Right atrium auricular region (tissue), 2 donors: ENCODE measurements at regions not wholly inside any gene's neighbourhood (a gene's known extent, or its start where the extent isn't known, plus 50 kb on each side); places are given as distances from the start of the nearest gene placed in this dataset.

Experiments used
- DNase-seq: peaks from one replicate; pipeline ENCODE4 v3.0.0-alpha.2; 2019; ENCODE audit warnings: low spot score
- H3K27ac ChIP-seq, 2 donors: fragments of 200-600 bp; sonication (generic); 1 replicate in 1 of 2; 2 replicates in 1 of 2; pipeline ENCODE4 v1.5.1; 2016 to 2019
- H3K27me3 ChIP-seq, 2 donors: fragments of 200-600 bp; sonication (generic); one replicate each; pipeline versions ENCODE4 v1.5.1 to v1.6.0; 2017 to 2019
- H3K36me3 ChIP-seq: fragments of 200-600 bp; sonication (generic); one replicate; pipeline ENCODE4 v1.5.1; 2016
- H3K4me1 ChIP-seq, 2 donors: fragments of 200-600 bp; sonication (generic); one replicate each; pipeline versions ENCODE4 v1.5.1 to v1.6.0; 2017 to 2019
- H3K4me3 ChIP-seq, 2 donors: fragments of 200-600 bp; sonication (generic); 1 replicate in 1 of 2; 2 replicates in 1 of 2; pipeline ENCODE4 v1.5.1; 2017 to 2019; ENCODE audit warnings: mild to moderate bottlenecking in 1 of 2, moderate library complexity in 1 of 2
- H3K9me3 ChIP-seq, 2 donors: fragments of 200-600 bp; sonication (generic); one replicate each; pipeline ENCODE4 v1.5.1; 2019
- CTCF ChIP-seq, 2 donors: fragments of 200-600 bp; sonication (generic); IDR thresholded peaks; one replicate each; pipeline ENCODE4 v1.5.1; 2019; ENCODE audit warnings: antibody characterized with exemption in 2 of 2

GRCh38 chr3:181622365-181622764 lies 89.4 kb upstream of the SOX2 start:
- Histone ChIP-seq H3K4me3 (no peak overlapping the region), H3K27ac (no peak overlapping the region), H3K36me3 (no peaks in the 10 kb centered on the region), H3K27me3 (peaks cover 0 to 2% of the 10 kb centered on the region in 2 donors), H3K4me1 (no peaks in the 10 kb centered on the region), H3K9me3 (no peaks in the 10 kb centered on the region)
- no peak for TF ChIP-seq CTCF (IDR thresholded peaks at IDR 0.05)
- DNase-seq = no peak

GRCh38 chr3:181619897-181620296 lies 91.8 kb upstream of the SOX2 start:
- TF ChIP-seq CTCF (IDR thresholded peaks at IDR 0.05) = no peak
- Histone ChIP-seq H3K27ac (no peak overlapping the region), H3K27me3 (no peaks in the 10 kb centered on the region), H3K4me1 (no peaks in the 10 kb centered on the region), H3K36me3 (no peaks in the 10 kb centered on the region), H3K4me3 (no peak overlapping the region), H3K9me3 (no peaks in the 10 kb centered on the region)
- DNase-seq = no peak

GRCh38 chr3:181618260-181618659 lies 93.5 kb upstream of the SOX2 start:
- no peak for TF ChIP-seq CTCF (IDR thresholded peaks at IDR 0.05)
- H3K4me3 ChIP-seq = no peak overlapping the region

GRCh38 chr3:181616088-181617070 lies 95.3 kb upstream of the SOX2 start:
- TF ChIP-seq CTCF (IDR thresholded peaks at IDR 0.05) = no peak
- no peak for DNase-seq
- no peaks in the 10 kb centered on the region for H3K27me3 ChIP-seq
- no peaks in the 10 kb centered on the region for H3K9me3 ChIP-seq
- H3K4me3 ChIP-seq = no peak overlapping the region
- H3K36me3 ChIP-seq = no peaks in the 10 kb centered on the region
- H3K4me1 ChIP-seq = no peaks in the 10 kb centered on the region
- H3K27ac ChIP-seq = no peak overlapping the region

More at GRCh38 chr3:181618260-181618659, 93.5 kb upstream of the SOX2 start:
- H3K36me3 ChIP-seq = no peaks in the 10 kb centered on the region
- no peak for DNase-seq
- H3K9me3 ChIP-seq = no peaks in the 10 kb centered on the region
- H3K27ac ChIP-seq = no peak overlapping the region
- H3K4me1 ChIP-seq = no peaks in the 10 kb centered on the region
- no peaks in the 10 kb centered on the region for H3K27me3 ChIP-seq

GRCh38 chr3:181615666-181616065 lies 96.1 kb upstream of the SOX2 start:
- Histone ChIP-seq H3K4me3 (no peak overlapping the region), H3K4me1 (no peaks in the 10 kb centered on the region), H3K36me3 (no peaks in the 10 kb centered on the region), H3K27ac (no peak overlapping the region), H3K9me3 (no peaks in the 10 kb centered on the region), H3K27me3 (no peaks in the 10 kb centered on the region)
- no peak for DNase-seq
- no peak for TF ChIP-seq CTCF (IDR thresholded peaks at IDR 0.05)
